IPS DF 19.7 (cell line): ENCODE measurements at regions not wholly inside any gene's neighbourhood (a gene's known extent, or its start where the extent isn't known, plus 50 kb on each side); places are given as distances from the start of the nearest gene placed in this dataset.
A peak's percentile ranks its signal among the peaks of the same experiment; 100 is the strongest.
"Not testable (repeated sequence)": the region's sequence is repeated elsewhere in the genome, so short reads cannot be mapped to it uniquely, and the experiment has no call there.

Experiments used
- DNase-seq: peaks from one replicate; pipeline ENCODE4 v3.0.0-alpha.2; 2013; ENCODE audit warnings: low read depth, low spot score

GRCh38 chr3:87101861-87102625, 111.1 kb upstream of the VGLL3 start:
- no peak for DNase-seq

DNA sequence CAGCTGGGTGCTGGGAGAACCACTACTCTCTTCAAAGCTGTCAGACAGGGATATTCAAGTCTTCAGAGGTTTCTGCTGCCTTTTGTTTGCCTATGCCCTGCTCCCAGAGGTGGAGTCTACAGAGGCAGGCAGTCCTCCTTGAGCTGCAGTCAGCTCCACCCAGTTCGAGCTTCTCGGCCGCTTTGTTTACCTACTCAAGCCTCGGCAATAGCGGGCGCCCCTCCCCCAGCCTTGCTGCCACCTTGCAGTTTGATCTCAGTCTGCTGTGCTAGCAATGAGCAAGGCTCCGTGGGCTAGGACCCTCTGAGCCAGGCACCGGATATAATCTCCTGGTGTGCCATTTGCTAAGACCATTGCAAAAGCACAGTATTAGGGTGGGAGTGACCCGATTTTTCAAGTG, 106.8 kb upstream of the VGLL3 start:
- DNase-seq: not testable (repeated sequence)

DNA sequence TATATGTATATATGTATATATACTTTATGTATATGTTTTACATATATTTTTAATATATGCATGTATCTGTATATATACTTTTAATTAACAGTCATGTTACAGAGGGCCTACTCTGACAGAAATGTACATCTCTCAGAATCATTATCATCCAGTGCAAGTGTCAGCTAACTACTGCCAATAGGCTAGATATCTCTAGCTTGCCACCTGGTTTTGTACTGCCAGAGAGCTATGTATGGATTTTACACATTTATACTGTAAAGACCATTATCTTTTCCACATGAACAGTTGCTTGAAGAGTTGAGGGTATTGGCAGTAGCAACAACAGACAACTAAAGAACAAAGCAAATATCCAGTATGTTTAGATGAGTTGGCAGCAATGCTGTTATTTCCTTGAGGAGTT, 99.7 kb upstream of the VGLL3 start:
- no peak for DNase-seq

GRCh38 chr3:87088993-87089841, 98.3 kb upstream of the VGLL3 start:
- DNase-seq: no peak

GRCh38 chr3:87088430-87088992, 97.6 kb upstream of the VGLL3 start:
- no peak for DNase-seq

GRCh38 chr3:87084868-87085267, 93.9 kb upstream of the VGLL3 start:
- no peak for DNase-seq

GRCh38 chr3:87082796-87083440, 92.0 kb upstream of the VGLL3 start:
- peak; percentile 33 for DNase-seq

DNA sequence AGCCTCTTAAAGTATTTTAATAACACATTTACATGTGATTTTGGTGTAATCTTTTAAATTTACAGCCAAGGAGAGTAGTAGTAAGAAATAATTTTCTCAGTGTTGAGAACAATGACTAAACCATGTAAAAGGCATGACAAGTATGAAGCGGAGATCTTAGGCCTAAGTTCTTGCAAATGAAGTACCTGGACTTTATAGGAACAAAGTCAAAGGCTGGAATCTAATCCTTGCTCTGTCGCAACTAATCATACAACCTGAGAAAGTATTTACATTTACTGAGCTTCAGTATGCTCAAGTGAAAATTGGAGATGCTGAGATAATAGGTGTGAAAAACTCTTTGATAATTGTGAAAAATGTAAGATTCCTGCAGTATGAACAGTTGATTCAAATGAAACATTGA, 86.4 kb upstream of the VGLL3 start:
- DNase-seq: no peak

DNA sequence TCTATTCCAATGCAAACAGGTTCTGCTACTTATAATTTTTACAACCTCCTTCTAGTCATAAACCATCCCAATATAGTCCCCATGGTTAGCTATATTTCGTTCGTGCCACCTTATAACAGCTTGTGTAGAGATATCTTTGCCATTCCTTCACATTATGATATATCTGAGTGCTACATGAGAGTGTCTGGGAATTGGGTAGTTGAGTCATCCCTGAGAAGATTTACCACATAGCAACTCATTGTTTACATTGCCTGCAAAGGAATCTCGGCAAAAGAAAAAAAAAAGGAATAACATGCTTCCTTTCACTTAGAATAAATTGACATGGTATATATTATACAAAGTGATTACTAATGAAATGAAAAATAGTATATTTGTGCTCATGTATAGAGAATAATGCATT, 86.0 kb upstream of the VGLL3 start:
- DNase-seq: no peak

DNA sequence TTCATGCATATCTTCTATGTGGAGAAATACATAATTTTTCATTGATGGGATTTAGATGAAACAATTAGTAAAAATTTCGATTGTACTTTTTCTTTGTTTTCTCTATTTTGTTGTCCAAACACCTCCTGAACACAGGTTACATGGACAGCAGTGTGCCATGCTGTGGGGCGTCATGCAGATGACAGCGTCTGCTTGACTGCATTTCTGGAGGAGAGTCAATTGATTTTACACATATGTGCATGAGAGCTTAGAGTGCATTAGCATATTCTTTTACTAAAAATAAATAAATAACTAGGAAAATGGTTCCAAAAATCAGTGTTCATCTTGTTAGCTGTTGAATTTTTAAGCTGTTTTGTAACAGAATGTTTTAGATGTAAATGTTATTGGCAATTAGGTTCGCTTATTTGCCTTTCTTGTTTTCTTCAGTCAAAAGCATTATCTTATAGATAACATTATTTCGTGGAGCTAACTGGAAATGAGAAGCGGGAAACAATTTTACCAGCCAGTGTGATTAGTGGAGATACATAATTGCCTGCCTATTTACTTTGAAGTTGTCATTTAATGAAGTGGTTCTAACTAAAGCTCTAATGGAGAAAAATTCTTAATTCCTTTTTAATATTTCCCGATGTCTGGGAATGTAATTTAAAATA, 82.7 kb upstream of the VGLL3 start:
- no peak for DNase-seq

DNA sequence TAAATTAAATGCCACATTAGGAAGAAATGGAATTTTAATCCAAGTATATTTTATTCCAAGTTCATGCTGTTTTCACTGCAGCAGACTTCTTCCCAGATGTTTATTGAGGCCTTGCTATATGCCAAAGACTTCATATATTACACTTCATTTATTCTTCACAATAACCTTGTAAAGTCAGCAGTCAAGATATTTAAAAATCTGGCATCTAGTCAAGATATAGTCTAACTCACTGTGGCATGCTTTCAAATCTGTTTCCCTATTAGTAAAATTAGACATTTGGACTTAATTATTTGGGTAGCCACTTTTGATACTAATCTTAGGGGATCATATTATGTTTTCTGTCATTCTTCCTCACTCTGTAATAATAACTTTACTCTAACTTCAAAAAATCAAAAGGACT, 81.5 kb upstream of the VGLL3 start:
- DNase-seq: no peak

DNA sequence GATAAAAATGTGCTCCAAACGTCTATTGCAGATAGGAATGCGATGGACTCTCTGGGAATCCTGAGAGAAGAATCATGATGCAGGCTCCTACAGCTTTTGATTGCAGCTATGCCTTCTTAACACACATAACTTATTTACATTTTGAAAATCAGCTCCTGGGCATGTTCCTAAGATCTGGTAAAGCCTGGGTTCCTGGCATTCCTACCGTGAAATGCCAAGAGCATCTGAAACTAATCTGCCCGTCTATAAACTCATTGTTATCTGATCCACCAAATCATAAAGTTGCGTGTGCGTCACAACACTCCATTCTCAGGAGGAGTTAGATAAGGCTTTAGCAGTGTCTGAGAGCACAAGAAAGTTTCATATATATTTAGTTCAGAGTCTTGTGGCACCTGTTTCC, 79.0 kb upstream of the VGLL3 start:
- no peak for DNase-seq

- DNase-seq: no peak
Measured at GRCh38 chr3:87069021-87069420, 78.1 kb upstream of the VGLL3 start.

DNA sequence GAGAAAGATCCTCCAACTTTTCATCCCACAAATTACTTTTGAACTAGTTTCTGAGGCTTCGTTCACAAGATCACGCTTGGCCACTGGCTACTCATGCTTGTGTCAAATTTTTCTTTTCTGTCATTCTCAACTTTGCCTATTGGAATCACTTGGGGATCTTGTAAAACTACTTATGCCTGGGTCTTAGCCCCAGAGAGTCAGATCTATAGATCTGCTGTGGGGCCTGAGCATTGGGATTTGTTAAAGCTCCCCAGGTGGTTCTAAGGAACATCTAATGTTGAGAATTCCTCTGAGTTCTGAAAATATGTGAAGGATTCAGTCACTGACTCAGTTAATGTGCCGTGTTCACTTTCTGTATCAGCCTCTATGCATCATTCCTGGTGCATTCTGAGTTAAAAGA, 71.7 kb upstream of the VGLL3 start:
- no peak for DNase-seq

GRCh38 chr3:87057474-87057873, 66.5 kb upstream of the VGLL3 start:
- DNase-seq: no peak

DNA sequence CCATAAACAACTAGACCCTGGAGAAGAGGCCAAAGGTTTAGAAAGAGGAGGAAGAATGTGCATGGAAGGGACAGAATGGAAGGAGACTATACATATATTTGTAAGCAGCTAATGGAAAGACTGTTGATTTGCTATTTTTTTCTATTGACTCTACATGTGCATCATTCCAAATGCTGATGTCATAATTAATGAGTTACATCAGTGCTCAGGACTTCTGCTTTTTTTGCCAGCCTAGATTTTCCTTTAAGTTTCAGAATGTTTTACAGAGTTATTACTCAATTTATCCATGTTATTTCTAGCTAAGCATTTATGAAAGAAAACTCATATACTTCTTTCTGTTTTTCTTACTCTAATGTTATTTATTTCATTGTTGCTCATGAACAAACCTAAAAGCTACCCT, 62.6 kb upstream of the VGLL3 start:
- no peak for DNase-seq

- DNase-seq: peak; percentile 35
Measured at GRCh38 chr3:87052499-87053260, 61.7 kb upstream of the VGLL3 start.

GRCh38 chr3:87047852-87048251, 56.9 kb upstream of the VGLL3 start:
- DNase-seq: no peak

DNA sequence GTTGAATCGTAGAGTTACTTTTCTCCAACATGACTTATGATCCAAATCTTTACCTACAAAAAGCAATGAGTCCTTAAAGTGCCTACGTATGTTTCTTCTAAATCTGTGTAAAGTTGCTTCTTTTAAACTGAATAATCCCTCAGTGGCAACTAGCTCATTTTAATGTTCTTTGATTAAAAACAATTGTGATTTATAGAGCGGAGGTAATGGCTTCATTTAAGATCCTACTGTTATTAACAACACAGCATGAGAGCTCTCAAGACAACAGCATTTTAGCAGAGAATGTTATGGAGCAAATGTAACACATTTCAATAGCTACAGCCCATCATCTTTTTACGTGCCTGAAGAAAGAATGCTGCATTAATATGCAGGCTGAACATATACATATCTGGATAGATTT, 55.3 kb upstream of the VGLL3 start:
- no peak for DNase-seq

GRCh38 chr3:87045473-87045872, 54.5 kb upstream of the VGLL3 start:
- DNase-seq: no peak

DNA sequence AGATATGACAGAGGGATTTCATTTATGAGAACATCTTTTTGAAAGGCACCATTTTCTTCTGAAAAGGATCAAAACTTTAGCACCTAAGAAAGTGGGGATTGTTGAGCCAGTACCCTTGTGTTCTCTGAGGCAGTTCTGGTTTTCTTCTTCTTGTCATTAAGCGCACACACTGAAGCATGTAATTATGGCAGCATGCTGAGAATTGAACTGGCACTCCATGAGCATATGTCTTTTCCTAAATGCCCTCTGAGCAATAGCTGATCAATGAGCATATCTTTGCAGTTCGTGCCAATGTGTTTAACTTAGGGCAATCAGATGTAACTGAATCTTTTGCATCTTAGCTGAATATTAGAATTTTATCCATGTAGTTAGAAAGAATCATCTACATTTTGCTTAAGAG, 53.9 kb upstream of the VGLL3 start:
- DNase-seq: no peak
